LNCAP (cell line): ENCODE measurements at regions not wholly inside any gene's neighbourhood (a gene's known extent, or its start where the extent isn't known, plus 50 kb on each side); places are given as distances from the start of the nearest gene placed in this dataset.

Source experiments
- CTCF ChIP-seq: fragments of 450-650 bp; IDR thresholded peaks from 2 replicates; pipeline ENCODE4 v1.5.1; 2017; ENCODE audit warnings: mild to moderate bottlenecking

- TF ChIP-seq CTCF: no peak
Observed at GRCh38 chr12:92418381-92418780, 272.7 kb upstream of the BTG1 start.

- TF ChIP-seq CTCF: no peak
Observed at GRCh38 chr12:92417373-92417772, 271.7 kb upstream of the BTG1 start.

GRCh38 chr12:92416385-92416812, 270.8 kb upstream of the BTG1 start:
- TF ChIP-seq CTCF: no peak

GRCh38 chr12:92414170-92415070, 268.8 kb upstream of the BTG1 start:
- TF ChIP-seq CTCF: no peak

- no peak for TF ChIP-seq CTCF
Observed at GRCh38 chr12:92413286-92413685, 267.6 kb upstream of the BTG1 start.

GRCh38 chr12:92412856-92413255, 267.2 kb upstream of the BTG1 start:
- TF ChIP-seq CTCF: no peak

- TF ChIP-seq CTCF: no peak
Observed at GRCh38 chr12:92411687-92412086, 266.0 kb upstream of the BTG1 start.
